RPMI8226 (cell line): ENCODE measurements at regions not wholly inside any gene's neighbourhood (a gene's known extent, or its start where the extent isn't known, plus 50 kb on each side); places are given as distances from the start of the nearest gene placed in this dataset.

Experiments
- DNase-seq: peaks from one replicate; pipeline ENCODE4 v3.0.0-alpha.2; 2015

- no peak for DNase-seq
Observed at GRCh38 chr9:130782886-130783530, 52.0 kb upstream of the ABL1 start.

GRCh38 chr9:130785053-130785452 lies 50.0 kb upstream of the ABL1 start:
- no peak for DNase-seq
